Heart right ventricle (tissue), 16 donors: ENCODE measurements at regions not wholly inside any gene's neighbourhood (a gene's known extent, or its start where the extent isn't known, plus 50 kb on each side); places are given as distances from the start of the nearest gene placed in this dataset.
"Not testable (repeated sequence)": the region's sequence is repeated elsewhere in the genome, so short reads cannot be mapped to it uniquely, and the experiment has no call there.

Experiments used
- ATAC-seq, 8 donors: fragments of 200-7000 bp; cut with Tn5 transposase; one replicate each; pipeline ENCODE4 v1.9.1; 2020; ENCODE audit warnings: mild to moderate bottlenecking in 8 of 8, moderate library complexity in 8 of 8, moderate number of reproducible peaks in 1 of 8
- DNase-seq, 2 donors: peaks; one replicate each; pipeline ENCODE4 v3.0.0-alpha.2; 2020
- H3K27ac ChIP-seq, 10 donors: fragments of 200-600 bp; sonication (generic) in 2 of 10; one replicate each; pipeline versions ENCODE4 v1.5.0 to v1.8.0; 2020 to 2022; ENCODE audit warnings: mild to moderate bottlenecking in 3 of 10
- H3K27me3 ChIP-seq, 7 donors: fragments of 200-600 bp; one replicate each; pipeline ENCODE4 v1.8.0; 2021 to 2022; ENCODE audit warnings: mild to moderate bottlenecking in 2 of 7
- H3K36me3 ChIP-seq, 9 donors: fragments of 200-600 bp; sonication (generic) in 1 of 9; one replicate each; pipeline versions ENCODE4 v1.5.0 to v1.8.0; 2020 to 2022; ENCODE audit warnings: mild to moderate bottlenecking in 2 of 9
- H3K4me1 ChIP-seq, 9 donors: fragments of 200-600 bp; sonication (generic) in 1 of 9; one replicate each; pipeline versions ENCODE4 v1.5.0 to v1.8.0; 2020 to 2022; ENCODE audit warnings: mild to moderate bottlenecking in 4 of 9
- H3K4me3 ChIP-seq, 10 donors: fragments of 200-600 bp; sonication (generic) in 2 of 10; one replicate each; pipeline versions ENCODE4 v1.5.0 to v1.8.0; 2020 to 2022; ENCODE audit warnings: mild to moderate bottlenecking in 7 of 10, moderate library complexity in 2 of 10
- H3K9me3 ChIP-seq, 11 donors: fragments of 200-600 bp in 10 of 11; sonication (generic) in 2 of 11; one replicate each; pipeline versions ENCODE4 v1.5.0 to v1.8.0; 2013 to 2022; ENCODE audit warnings: mild to moderate bottlenecking in 2 of 11, control low read depth in 1 of 11, moderate library complexity in 1 of 11
- WGBS, 2 donors: extraction: QIAGEN DNeasy Blood & Tissue Kit; methylation state at CpG; one replicate each; pipeline ENCODE4 v1.1.7; 2013; ENCODE audit warnings: inconsistent platforms in 1 of 2; 5-methylcytosine and 5-hydroxymethylcytosine counted together
- intact Hi-C, 10 donors: fragments of 100-400 bp; cut with DNase I; formaldehyde crosslinking; loops; one replicate each; pipeline versions ENCODE4 v1.11.1 to v1.14.2; 2022
- TF ChIP-seq, protein P1 (sequence below), 9 donors: fragments of 200-600 bp; sonication (generic) in 2 of 9; IDR thresholded peaks; one replicate each; pipeline versions ENCODE4 v1.5.0 to v1.8.0; 2021 to 2022; ENCODE audit warnings: antibody characterized with exemption in 9 of 9, mild to moderate bottlenecking in 5 of 9, moderate library complexity in 1 of 9
- donor health status: Arrhythmogenic right ventricular cardiomyopathy.
- donor health status: ischemic (EF 13 %, LVEDD 7.1; RV severe dilation, severe dysfunction).
- donor health status: healthy with polysubstance abuse.
- donor health status: DM: no; HTN: yes; CAD: no.
- donor health status: DM: no; HTN: no; CAD: no.
- donor health status: ischemic (EF 25% LVEDD 6.9; RV normal size, moderate dysfunction).
- donor health status: ischemic (EF 25% LVEDD 5.7; RV mildly dilated, moderate dysfunction).
- donor health status: healthy.
- donor health status: DM: yes; HTN: yes; CAD: no.
- donor health status: Ischemic cardiomyopathy.
- donor health status: ischemic (EF 35%, LVEDD 5.7; RV mildly dilated, moderate dysfunction).
- donor health status: nonischemic (EF 11% LVEDD 7.7; RV severe dilation, severe dysfunction).
- donor health status: DM: yes; HTN: yes; CAD: no.
- donor health status: PGD.
- donor health status: ischemic (EF 29% LVEDD 5.4; RV normal size, mild dysfunction).
- donor health status: nonischemic (EF 23%, LVEDD 6.1; RV moderate dilation, normal function).

DNA sequence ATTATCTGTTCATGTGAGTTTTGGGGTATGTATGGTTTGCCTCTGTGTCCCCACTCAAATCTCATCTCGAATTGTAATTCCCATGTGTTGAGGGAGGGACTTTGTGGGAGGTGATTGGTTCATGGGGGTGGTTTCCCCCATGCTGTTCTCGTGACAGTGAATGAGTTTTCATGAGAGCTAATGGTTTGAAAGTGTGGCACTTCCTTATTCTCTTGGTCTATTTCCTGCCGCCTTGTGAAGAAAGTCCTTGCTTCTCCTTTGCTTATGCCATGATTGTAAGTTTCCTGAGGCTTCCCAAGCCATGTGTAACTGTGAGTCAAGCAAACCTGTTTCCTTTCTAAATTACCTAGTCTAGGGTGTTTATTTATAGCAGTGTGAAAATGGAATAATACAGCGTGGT, 128.1 kb upstream of the HS3ST4 start:
- no peak for DNase-seq
- no peaks in the 10 kb centered on the region for H3K4me1 ChIP-seq
- H3K4me3 ChIP-seq, result no peak overlapping the region
- no peaks in the 10 kb centered on the region for H3K36me3 ChIP-seq
- no peaks in the 10 kb centered on the region for H3K27me3 ChIP-seq
- intact Hi-C loops, result no loop called here
- WGBS, 2 donors, result 63 to 69% methylated on average over 4 of the region's 4 CpGs
- TF ChIP-seq, protein P1, sequence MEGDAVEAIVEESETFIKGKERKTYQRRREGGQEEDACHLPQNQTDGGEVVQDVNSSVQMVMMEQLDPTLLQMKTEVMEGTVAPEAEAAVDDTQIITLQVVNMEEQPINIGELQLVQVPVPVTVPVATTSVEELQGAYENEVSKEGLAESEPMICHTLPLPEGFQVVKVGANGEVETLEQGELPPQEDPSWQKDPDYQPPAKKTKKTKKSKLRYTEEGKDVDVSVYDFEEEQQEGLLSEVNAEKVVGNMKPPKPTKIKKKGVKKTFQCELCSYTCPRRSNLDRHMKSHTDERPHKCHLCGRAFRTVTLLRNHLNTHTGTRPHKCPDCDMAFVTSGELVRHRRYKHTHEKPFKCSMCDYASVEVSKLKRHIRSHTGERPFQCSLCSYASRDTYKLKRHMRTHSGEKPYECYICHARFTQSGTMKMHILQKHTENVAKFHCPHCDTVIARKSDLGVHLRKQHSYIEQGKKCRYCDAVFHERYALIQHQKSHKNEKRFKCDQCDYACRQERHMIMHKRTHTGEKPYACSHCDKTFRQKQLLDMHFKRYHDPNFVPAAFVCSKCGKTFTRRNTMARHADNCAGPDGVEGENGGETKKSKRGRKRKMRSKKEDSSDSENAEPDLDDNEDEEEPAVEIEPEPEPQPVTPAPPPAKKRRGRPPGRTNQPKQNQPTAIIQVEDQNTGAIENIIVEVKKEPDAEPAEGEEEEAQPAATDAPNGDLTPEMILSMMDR (IDR thresholded peaks at IDR 0.05), result no peak
- H3K9me3 ChIP-seq, result peaks cover 0 to 36% (median 12%) of the 10 kb centered on the region in 11 donors
- ATAC-seq, result no peak
- no peak overlapping the region for H3K27ac ChIP-seq

DNA sequence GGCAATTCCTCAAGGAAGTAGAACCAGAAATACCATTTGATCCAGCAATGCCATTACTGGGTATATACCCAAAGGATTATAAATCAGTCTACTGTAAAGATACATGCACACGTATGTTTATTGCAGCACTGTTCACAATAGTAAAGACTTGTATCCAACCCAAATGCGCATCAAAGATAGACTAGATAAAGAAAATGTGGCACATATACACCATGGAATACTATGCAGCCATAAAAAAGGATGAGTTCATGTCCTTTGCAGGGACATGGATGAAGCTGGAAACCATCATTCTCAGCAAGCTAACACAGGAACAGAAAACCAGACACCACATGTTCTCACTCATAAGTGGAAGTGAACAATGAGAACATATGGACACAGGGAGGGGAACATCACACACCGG, 130.0 kb upstream of the HS3ST4 start:
- ATAC-seq, H3K27ac ChIP-seq, H3K4me1 ChIP-seq, H3K4me3 ChIP-seq, H3K27me3 ChIP-seq, DNase-seq, H3K36me3 ChIP-seq, intact Hi-C loops: not testable (repeated sequence)
- peaks cover 0 to 43% (median 12%) of the 10 kb centered on the region in 11 donors for H3K9me3 ChIP-seq
- 93 to 94% methylated on average over 3 of the region's 3 CpGs for WGBS, 2 donors

DNA sequence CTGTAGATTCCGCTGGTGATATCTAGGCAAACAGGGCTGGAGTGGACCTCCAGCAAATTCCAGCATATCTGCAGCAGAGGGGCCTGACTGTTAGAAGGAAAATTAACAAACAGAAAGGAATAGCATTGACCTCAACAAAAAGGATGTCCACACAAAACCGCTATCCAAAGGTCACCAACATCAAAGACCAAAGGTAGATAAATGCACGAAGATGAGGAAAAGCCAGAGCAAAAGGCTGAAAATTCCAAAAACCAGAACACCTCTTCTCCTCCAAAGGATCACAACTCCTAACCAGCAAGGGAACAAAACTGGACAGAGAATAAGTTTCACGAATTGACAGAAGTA, 134.8 kb upstream of the HS3ST4 start:
- H3K36me3 ChIP-seq, DNase-seq, ATAC-seq, H3K4me3 ChIP-seq, H3K4me1 ChIP-seq, intact Hi-C loops, H3K27ac ChIP-seq: not testable (repeated sequence)
- 69 to 88% methylated on average over 4 of the region's 4 CpGs for WGBS, 2 donors
- Histone ChIP-seq H3K27me3 (peaks cover 0 to 18% (median 0%) of the 10 kb centered on the region in 7 donors), H3K9me3 (peaks cover 0 to 40% (median 12%) of the 10 kb centered on the region in 11 donors)

DNA sequence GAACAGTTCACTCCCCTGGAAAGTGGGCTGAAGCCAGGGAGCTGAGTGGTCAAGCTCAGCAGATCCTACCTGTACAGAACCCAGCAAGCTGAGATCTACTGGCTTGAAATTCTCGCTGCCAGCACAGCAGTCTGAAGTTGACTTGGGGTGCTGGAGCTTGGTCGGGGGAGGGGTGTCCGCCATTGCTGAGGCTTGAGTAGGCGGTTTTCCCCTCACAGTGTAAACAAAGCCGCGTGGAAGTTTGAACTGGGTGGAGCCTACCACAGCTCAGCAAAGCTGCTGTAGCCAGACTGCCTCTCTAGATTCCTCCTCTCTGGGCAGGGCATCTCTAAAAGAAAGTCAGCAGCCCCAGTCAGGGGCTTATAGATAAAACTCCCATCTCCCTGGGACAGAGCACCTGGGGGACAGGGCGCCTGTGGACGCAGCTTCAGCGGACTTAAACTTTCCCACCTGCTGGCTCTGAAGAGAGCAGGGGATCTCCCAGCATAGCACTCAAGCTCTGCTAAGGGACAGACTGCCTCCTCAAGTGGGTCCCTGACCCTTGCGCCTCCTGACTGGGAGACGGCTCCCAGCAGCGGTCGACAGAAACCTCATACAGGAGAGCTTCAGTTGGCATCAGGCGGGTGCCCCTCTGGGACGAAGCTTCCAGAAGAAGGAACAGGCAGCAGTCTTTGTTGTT, 135.3 kb upstream of the HS3ST4 start:
- H3K4me3 ChIP-seq, H3K4me1 ChIP-seq, H3K36me3 ChIP-seq, DNase-seq, H3K27ac ChIP-seq, intact Hi-C loops, ATAC-seq: not testable (repeated sequence)
- Histone ChIP-seq H3K27me3 (peaks cover 0 to 18% (median 0%) of the 10 kb centered on the region in 7 donors), H3K9me3 (peaks cover 0 to 35% (median 10%) of the 10 kb centered on the region in 11 donors)
- WGBS, 2 donors, result 81 to 86% methylated on average over 15 of the region's 15 CpGs

DNA sequence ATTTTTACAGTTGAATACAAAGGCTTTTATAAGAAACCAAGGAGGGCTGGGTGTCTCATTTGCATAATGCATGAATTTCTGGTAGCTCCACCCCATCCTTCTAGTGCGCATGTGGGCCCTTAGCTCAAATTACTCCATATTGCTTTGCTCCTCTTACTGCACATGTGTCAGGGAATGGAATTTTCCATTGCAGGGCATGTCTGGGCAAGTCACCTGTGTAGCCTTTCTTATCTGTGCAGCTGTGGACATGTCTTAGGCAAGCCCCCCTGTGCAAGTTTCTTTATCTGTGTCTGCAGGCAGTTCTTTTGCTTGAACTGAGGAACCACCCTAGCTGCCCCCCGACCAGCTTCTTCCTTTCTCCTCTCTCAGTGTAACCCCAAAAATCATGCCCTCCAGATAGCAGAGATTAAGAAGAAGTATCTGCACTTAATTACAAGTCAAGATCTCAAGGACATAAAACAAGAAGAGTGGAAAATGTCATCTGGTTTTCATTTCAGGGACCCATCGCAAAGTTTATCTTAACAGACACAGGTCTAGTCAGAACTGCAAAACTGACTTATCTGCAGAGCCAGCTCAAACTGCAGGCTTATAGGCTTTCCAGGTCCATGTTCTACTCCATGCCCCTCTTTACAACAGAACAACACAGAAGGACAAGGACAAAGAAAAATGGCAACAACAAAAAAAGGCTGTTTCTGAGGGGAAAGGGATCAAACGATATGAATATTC, 137.9 kb upstream of the HS3ST4 start:
- ATAC-seq (no peak), DNase-seq (no peak)
- H3K27ac ChIP-seq, result no peak overlapping the region
- TF ChIP-seq, protein P1 (IDR thresholded peaks at IDR 0.05), result no peak
- WGBS, 2 donors, result 60 to 62% methylated on average over 4 of the region's 4 CpGs
- no peaks in the 10 kb centered on the region for H3K36me3 ChIP-seq
- H3K4me3 ChIP-seq, result no peak overlapping the region
- H3K27me3 ChIP-seq, result peaks cover 0 to 18% (median 0%) of the 10 kb centered on the region in 7 donors
- intact Hi-C loops, result no loop called here
- H3K4me1 ChIP-seq, result no peaks in the 10 kb centered on the region
- H3K9me3 ChIP-seq, result peaks cover 0 to 27% (median 4%) of the 10 kb centered on the region in 11 donors

DNA sequence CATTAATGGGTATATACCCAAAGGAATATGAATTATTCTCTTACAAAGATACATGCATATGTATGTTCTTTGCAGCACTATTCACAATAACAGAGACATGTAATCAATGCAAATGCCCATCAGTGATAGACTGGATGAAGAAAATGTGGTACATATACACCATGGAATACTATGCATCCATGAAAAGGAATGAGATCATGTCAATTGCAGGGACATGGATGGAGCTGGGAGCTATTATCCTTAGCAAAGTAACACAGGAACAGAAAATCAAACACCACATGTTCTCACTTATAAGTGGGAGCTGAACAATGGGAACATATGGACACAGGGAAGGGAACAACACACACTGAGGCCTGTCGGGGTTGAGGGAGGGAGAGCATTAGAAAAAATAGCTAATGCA, 141.1 kb upstream of the HS3ST4 start:
- Histone ChIP-seq H3K9me3 (peaks cover 0 to 17% (median 0%) of the 10 kb centered on the region in 11 donors), H3K27me3 (peaks cover 0 to 18% (median 0%) of the 10 kb centered on the region in 7 donors), H3K27ac (no peak overlapping the region), H3K4me3 (no peak overlapping the region), H3K4me1 (no peaks in the 10 kb centered on the region), H3K36me3 (no peaks in the 10 kb centered on the region)
- 86% methylated on average over 1 of the region's 1 CpG for WGBS, 2 donors
- TF ChIP-seq, protein P1 (IDR thresholded peaks at IDR 0.05), result no peak
- DNase-seq (no peak), ATAC-seq (no peak)
- intact Hi-C loops, result no loop called here
